GM18507 (cell line): ENCODE measurements at regions not wholly inside any gene's neighbourhood (a gene's known extent, or its start where the extent isn't known, plus 50 kb on each side); places are given as distances from the start of the nearest gene placed in this dataset.
"Not testable (repeated sequence)": the region's sequence is repeated elsewhere in the genome, so short reads cannot be mapped to it uniquely, and the experiment has no call there.

Experiments
- DNase-seq: peaks from one replicate; pipeline ENCODE4 v3.0.0; 2011; ENCODE audit warnings: low read depth; ENCODE audit not compliant: insufficient read length; ENCODE audit errors: extremely low spot score
- FAIRE-seq: peaks from 2 replicates; lab custom pipeline; 2011; peaks lifted over from hg19 to GRCh38; lab: Jason Lieb, UNC

DNA sequence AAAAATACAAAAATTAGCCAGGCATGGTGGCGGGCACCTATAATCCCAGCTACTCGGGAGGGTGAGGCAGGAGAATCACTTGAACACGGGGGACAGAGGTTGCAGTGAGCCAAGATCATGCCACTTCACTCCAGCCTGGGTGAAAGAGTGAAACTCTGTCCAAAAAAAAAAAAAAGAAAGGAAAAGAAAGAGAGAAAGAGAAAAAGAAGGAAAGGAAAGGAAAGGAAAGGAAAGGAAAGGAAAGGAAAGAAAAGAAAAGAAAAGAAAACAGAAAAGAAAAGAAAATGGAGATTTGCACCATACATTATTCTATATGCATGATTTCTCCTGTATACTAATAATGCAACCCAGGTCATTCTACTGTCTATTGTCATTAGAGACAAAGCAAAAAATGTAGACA lies 421.5 kb downstream of the PCDH19 start:
- DNase-seq, FAIRE-seq: not testable (repeated sequence)

GRCh38 chrX:99973572-99974226 lies 436.4 kb downstream of the PCDH19 start:
- no peak for FAIRE-seq
- no peak for DNase-seq

GRCh38 chrX:99939883-99940232 lies 470.2 kb downstream of the PCDH19 start:
- no peak for FAIRE-seq
- DNase-seq: no peak

DNA sequence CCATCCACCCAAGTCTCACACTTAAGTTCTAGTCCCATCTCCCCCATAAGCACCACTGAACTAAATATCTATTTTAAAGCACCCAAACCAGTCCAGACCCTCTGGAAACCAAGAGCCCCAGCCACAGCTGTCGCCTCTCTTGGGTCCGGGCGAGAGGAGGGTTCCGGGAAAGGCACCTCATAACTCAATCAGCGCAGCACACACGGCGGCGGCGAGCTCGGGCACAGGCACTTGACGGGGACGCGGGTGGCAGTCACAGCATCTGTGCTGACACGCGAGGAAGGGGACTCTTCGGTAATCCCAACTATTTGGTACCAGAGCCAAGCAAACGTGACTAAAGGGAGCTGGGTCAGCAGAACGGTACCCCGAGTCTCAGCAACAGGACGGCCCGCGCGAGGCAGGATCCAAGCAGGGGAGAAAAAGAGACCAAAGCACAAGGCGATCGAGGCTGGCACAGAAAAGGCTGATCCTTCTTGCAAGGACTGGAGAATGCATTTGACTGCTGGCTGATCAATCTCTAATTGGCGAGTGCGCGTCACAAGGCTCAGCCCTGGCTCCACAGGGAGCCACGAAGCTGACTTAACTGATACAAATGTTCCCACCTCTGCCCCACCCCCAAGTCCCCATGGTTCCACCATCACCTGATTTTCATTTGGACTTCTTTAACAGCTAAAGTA lies 470.7 kb downstream of the PCDH19 start:
- not testable (repeated sequence) for DNase-seq, FAIRE-seq

- no peak for FAIRE-seq
Observed at GRCh38 chrX:99938464-99938863, 471.6 kb downstream of the PCDH19 start.

DNA sequence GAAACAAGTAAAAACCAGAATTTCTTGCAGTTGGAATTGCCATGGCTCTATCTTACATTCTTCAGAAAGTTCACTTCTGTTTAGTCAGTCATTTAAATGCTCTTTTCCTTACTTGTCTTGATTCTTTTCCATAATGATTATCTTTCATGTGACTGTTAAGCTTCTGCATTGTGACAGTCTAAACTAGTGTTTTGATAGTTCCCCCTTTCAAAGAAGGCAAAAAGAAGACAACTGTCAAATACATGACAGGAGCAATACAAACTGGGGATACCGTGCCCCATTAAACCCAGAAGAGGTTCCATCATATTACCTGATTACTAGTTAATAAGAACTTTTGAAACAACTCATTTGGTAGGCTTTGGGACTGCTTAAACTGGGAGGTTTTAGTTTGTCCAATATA lies 476.2 kb downstream of the PCDH19 start:
- DNase-seq (no peak), FAIRE-seq (no peak)

More at GRCh38 chrX:99938464-99938863, 471.6 kb downstream of the PCDH19 start:
- DNase-seq: no peak

DNA sequence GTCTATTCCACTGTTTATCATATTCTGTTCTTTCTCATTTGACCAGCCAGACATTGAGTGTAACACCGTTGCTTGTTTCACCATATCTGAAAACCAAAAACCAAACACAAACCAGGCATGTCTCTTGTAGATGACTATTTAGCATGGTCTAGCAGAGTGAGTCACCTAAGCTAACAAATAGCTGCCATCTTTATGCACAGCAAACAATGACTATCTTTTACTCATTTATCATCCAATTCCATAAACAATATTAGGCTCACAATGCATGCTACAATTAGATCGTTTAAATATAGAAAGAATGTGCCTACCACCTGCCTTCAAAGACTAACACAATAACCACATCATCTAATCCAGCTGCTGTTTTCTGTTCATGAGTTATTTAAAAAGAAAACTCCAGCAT lies 495.4 kb downstream of the PCDH19 start:
- FAIRE-seq: no peak
- no peak for DNase-seq

DNA sequence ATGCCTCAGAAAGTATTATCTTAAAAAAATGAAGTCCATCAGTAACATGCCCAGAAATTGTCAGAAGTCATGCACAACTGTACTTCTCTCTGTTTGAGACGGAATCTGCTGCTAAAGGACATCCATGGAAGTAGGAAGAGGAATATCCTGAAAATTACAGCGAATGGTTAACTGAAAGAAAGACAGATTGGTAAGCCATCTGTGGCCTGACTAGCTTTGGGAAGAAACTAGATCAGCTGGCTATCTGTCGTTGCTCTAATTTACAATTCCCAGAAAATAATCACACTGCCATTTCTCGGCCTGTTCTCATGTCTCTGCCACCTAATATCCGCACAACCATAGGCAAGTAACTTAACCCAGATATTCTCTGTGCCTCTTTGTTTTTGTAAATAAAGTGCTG lies 496.5 kb downstream of the PCDH19 start:
- DNase-seq: no peak

DNA sequence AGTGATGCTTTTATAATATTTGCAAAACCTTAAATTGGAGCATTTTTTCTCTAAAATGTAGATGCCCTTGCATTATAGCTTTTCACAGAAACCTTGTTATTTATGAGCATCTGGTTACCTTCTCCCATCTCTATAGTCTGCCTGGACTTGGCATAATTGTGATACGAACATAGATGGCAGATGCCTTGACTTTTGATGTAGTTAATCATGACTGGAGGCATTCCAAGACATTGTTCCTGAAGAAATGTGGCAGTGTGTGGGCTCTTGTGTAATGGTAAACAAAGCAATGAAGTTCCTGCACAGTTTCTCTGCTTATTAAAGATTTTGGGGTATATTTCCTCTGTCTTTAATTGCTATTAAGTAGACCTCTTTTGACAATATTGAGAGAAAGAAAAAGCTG lies 500.1 kb downstream of the PCDH19 start:
- no peak for FAIRE-seq
- no peak for DNase-seq

More for the DNA sequence above, 496.5 kb downstream of the PCDH19 start:
- no peak for FAIRE-seq

- FAIRE-seq: no peak
Observed at GRCh38 chrX:99901091-99901490, 509.0 kb downstream of the PCDH19 start.

GRCh38 chrX:99887918-99888317 lies 522.2 kb downstream of the PCDH19 start:
- FAIRE-seq: no peak

More at GRCh38 chrX:99901091-99901490, 509.0 kb downstream of the PCDH19 start:
- DNase-seq: no peak

GRCh38 chrX:99857455-99857854 lies 552.6 kb downstream of the PCDH19 start:
- DNase-seq (no peak), FAIRE-seq (no peak)

More at GRCh38 chrX:99887918-99888317, 522.2 kb downstream of the PCDH19 start:
- no peak for DNase-seq

DNA sequence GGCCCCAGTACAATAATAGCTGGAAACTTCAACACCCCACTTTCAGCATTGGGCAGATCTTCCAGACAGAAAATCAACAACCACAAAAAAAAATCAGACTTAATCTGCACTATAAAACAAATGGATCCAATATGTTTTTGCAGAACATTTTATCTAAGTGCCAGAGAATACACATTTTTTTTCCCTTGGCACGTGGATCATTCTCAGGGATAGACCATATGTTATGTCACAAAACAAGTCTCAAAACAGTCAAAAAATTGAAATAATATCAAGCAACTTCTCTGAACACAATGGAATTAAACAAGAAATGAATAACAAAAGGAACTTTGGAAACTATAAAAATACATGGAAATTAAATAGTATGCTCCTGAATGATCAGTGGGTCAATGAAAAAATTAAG lies 576.3 kb downstream of the PCDH19 start:
- FAIRE-seq: no peak
- no peak for DNase-seq

- FAIRE-seq (no peak), DNase-seq (no peak)
Observed at GRCh38 chrX:99820197-99820596, 589.9 kb downstream of the PCDH19 start.

- FAIRE-seq: no peak
- DNase-seq: no peak
Observed at GRCh38 chrX:99800016-99800415, 610.1 kb downstream of the PCDH19 start.

DNA sequence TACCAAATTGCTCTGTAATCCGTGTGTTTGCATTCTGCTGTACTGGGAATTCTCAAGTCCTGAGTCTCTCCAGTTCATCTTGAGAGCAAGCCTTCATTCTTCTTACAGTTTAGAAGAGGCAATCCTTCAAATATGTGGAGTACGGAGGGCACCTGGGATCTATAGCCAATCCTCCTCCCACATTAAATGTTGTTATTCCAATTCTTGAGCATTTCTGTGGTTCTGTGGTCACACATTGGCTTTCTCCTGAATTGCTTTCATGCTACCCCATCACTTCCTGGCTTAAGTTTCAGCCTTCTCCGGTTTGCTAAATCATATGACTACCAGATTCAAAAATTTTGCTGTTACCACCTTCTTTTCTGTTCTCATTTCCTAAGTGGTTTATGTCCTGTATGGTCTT lies 611.1 kb downstream of the PCDH19 start:
- FAIRE-seq: no peak
- no peak for DNase-seq

GRCh38 chrX:99795495-99795894 lies 614.6 kb downstream of the PCDH19 start:
- FAIRE-seq (no peak), DNase-seq (no peak)

- no peak for FAIRE-seq
Observed at GRCh38 chrX:99782516-99783040, 627.5 kb downstream of the PCDH19 start.

GRCh38 chrX:99777912-99778311 lies 632.2 kb downstream of the PCDH19 start:
- DNase-seq: no peak
- no peak for FAIRE-seq

More at GRCh38 chrX:99782516-99783040, 627.5 kb downstream of the PCDH19 start:
- DNase-seq: no peak

DNA sequence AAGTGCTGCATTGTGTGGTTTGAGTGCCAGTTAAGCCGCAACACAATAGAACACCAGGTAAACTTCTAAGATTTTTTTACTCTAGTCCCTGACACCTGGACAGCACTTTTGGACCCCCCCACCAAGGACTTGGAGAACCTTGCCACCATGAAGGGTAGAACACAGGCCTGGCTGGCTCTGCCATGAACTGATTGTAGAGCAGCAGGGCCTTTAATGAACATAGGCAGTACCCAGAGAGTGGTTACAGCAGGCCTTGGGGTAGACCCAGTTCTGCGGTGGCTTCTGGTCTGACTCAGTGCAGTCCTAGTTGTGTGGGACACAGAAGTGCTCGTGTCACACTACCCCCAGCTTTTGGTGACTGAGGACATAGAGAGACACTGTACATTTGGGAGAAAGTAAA lies 648.3 kb downstream of the PCDH19 start:
- no peak for FAIRE-seq

DNA sequence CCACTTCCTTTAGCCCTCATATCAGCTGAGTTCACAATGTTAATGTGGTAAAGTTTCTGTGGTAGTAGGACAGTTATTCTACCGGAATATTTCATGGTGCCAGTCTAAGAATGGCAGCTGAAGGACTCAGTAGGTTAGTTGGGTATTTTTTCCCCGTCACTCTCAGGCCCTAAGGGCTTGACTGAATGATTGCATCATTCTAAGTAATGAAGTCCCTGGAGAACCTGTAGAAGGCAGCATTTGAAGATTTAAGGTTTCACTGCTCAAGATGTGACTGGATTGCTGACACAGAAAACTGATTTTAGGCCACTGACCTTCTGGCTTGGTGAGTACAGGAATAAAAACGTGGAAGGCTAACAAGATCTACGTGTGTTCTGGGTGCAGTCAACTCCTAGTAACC lies 657.3 kb downstream of the PCDH19 start:
- FAIRE-seq (no peak), DNase-seq (no peak)

More for the DNA sequence above, 648.3 kb downstream of the PCDH19 start:
- DNase-seq: no peak
